Natural killer cell (primary cell): ENCODE measurements at regions not wholly inside any gene's neighbourhood (a gene's known extent, or its start where the extent isn't known, plus 50 kb on each side); places are given as distances from the start of the nearest gene placed in this dataset.

Experiments used
- ATAC-seq, 3 donors: fragments of 150-1000 bp in 2 of 3; fragments of 200-7000 bp in 1 of 3; cut with Tn5 transposase; 1 replicate in 1 of 3; 2 replicates in 2 of 3; pipeline ENCODE4 v1.10.0; 2021; ENCODE audit warnings: mild to moderate bottlenecking in 2 of 3, moderate library complexity in 2 of 3
- DNase-seq, 2 donors: peaks; one replicate each; pipeline versions ENCODE4 v3.0.0 to v3.0.0-alpha.2; 2013 to 2021; ENCODE audit warnings: mixed read lengths in 1 of 2
- H3K27ac ChIP-seq: one replicate; pipeline ENCODE4 v1.5.1; 2013; ENCODE audit warnings: mild to moderate bottlenecking, low read length
- H3K27me3 ChIP-seq: one replicate; pipeline ENCODE4 v1.6.1; 2013; ENCODE audit warnings: low read length; ENCODE audit not compliant: control insufficient read depth, insufficient read depth
- H3K36me3 ChIP-seq: one replicate; pipeline ENCODE4 v1.6.1; 2013; ENCODE audit warnings: low read length; ENCODE audit not compliant: control insufficient read depth, insufficient read depth
- H3K4me1 ChIP-seq: one replicate; pipeline ENCODE4 v1.6.1; 2013; ENCODE audit warnings: low read length; ENCODE audit not compliant: control insufficient read depth, insufficient read depth
- H3K4me3 ChIP-seq: one replicate; pipeline ENCODE4 v1.5.1; 2013; ENCODE audit warnings: low read length
- H3K9me3 ChIP-seq: one replicate; pipeline ENCODE4 v1.6.1; 2013; ENCODE audit warnings: low read length; ENCODE audit not compliant: control insufficient read depth, insufficient read depth
- H3K27ac Mint-ChIP-seq, 2 donors: one replicate each; pipeline ENCODE4 v1.8.0; 2022; ENCODE audit warnings: mild to moderate bottlenecking in 2 of 2, mixed read lengths in 2 of 2, moderate library complexity in 1 of 2
- H3K27me3 Mint-ChIP-seq, 2 donors: one replicate each; pipeline ENCODE4 v1.8.0; 2022; ENCODE audit warnings: low read depth in 2 of 2, mixed read lengths in 2 of 2
- H3K36me3 Mint-ChIP-seq: one replicate; pipeline ENCODE4 v1.8.0; 2022; ENCODE audit warnings: mixed read lengths
- H3K4me1 Mint-ChIP-seq, 2 donors: one replicate each; pipeline ENCODE4 v1.8.0; 2022; ENCODE audit warnings: mixed read lengths in 2 of 2
- H3K4me3 Mint-ChIP-seq: one replicate; pipeline ENCODE4 v1.8.0; 2022; ENCODE audit warnings: mild to moderate bottlenecking, moderate library complexity, mixed read lengths
- H3K9me3 Mint-ChIP-seq, 2 donors: one replicate each; pipeline ENCODE4 v1.8.0; 2022; ENCODE audit warnings: mixed read lengths in 2 of 2
- WGBS: methylation state at CpG from one replicate; pipeline ENCODE4 v1.1.7; 2013; ENCODE audit warnings: missing lambda C conversion rate; ENCODE audit not compliant: insufficient coverage; 5-methylcytosine and 5-hydroxymethylcytosine counted together
- intact Hi-C: fragments of 100-400 bp; cut with micrococcal nuclease; formaldehyde crosslinking; loops from one replicate; pipeline ENCODE4 v1.14.2; 2022
- TF ChIP-seq, protein P1 (sequence below): fragments of 200-600 bp; IDR thresholded peaks from one replicate; pipeline ENCODE4 v1.8.0; 2022; ENCODE audit warnings: antibody characterized with exemption

GRCh38 chr12:107978641-107979040 lies 150.4 kb upstream of the WSCD2 start:
- H3K4me1 Mint-ChIP-seq: no peaks in the 10 kb centered on the region
- no peaks in the 10 kb centered on the region for H3K36me3 Mint-ChIP-seq
- H3K4me1 ChIP-seq: no peaks in the 10 kb centered on the region
- no peaks in the 10 kb centered on the region for H3K36me3 ChIP-seq
- no peak overlapping the region for H3K4me3 ChIP-seq
- H3K27me3 Mint-ChIP-seq: peaks cover 19 to 53% of the 10 kb centered on the region in 2 donors
- no peak for DNase-seq
- TF ChIP-seq, protein P1, sequence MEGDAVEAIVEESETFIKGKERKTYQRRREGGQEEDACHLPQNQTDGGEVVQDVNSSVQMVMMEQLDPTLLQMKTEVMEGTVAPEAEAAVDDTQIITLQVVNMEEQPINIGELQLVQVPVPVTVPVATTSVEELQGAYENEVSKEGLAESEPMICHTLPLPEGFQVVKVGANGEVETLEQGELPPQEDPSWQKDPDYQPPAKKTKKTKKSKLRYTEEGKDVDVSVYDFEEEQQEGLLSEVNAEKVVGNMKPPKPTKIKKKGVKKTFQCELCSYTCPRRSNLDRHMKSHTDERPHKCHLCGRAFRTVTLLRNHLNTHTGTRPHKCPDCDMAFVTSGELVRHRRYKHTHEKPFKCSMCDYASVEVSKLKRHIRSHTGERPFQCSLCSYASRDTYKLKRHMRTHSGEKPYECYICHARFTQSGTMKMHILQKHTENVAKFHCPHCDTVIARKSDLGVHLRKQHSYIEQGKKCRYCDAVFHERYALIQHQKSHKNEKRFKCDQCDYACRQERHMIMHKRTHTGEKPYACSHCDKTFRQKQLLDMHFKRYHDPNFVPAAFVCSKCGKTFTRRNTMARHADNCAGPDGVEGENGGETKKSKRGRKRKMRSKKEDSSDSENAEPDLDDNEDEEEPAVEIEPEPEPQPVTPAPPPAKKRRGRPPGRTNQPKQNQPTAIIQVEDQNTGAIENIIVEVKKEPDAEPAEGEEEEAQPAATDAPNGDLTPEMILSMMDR: no peak
- no peak overlapping the region for H3K4me3 Mint-ChIP-seq
- H3K9me3 ChIP-seq: no peaks in the 10 kb centered on the region
- H3K27ac ChIP-seq: no peak overlapping the region
- peaks cover 3% of the 10 kb centered on the region for H3K27me3 ChIP-seq
- intact Hi-C loops: no loop called here
- peaks cover 0 to 3% of the 10 kb centered on the region in 2 donors for H3K9me3 Mint-ChIP-seq
- no peak for ATAC-seq
- whole genome bisulfite sequencing: 85% methylated on average over 4 of the region's 4 CpGs
- H3K27ac Mint-ChIP-seq: no peak overlapping the region

DNA sequence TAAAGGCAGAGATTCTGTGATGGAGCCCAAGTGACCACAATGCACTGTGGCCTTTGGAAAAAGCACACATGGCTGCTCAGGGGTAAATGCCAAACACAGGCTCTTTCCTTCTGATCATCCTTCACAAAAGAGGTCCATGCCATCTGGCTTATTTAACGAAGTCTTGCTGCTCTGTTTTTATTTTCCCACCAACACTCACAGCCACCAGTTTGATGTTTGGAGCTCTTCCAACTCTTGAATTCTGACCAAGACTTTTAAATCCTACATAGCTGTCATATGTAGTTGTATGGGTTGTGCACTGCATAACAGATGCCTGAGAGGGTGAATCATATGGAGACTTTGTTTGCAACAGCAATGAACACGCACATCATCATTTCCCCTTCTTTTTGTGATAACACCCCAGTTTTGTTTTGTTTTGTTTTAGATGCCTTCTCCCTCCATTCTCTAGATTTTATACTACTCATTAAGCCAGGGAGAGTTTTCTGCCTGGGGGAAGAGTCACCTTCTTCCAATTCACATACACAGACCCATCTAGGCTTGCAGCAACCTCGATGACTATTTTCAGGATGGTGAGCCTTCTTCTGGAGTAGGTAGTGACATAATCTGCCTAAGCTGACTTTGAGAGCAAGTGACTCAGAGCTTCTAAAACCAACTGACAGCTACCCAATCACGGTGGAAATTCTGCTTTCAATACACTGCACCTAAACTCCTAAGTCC lies 145.2 kb upstream of the WSCD2 start:
- TF ChIP-seq, protein P1: no peak
- ATAC-seq (no peak), DNase-seq (no peak)
- Histone ChIP-seq H3K9me3 (no peaks in the 10 kb centered on the region), H3K27ac (no peak overlapping the region), H3K4me1 (no peaks in the 10 kb centered on the region), H3K36me3 (no peaks in the 10 kb centered on the region), H3K27me3 (no peaks in the 10 kb centered on the region), H3K4me3 (no peak overlapping the region)
- no peaks in the 10 kb centered on the region for H3K4me1 Mint-ChIP-seq
- no peak overlapping the region for H3K27ac Mint-ChIP-seq
- peaks cover 24 to 27% of the 10 kb centered on the region in 2 donors for H3K27me3 Mint-ChIP-seq
- H3K9me3 Mint-ChIP-seq: no peaks in the 10 kb centered on the region
- intact Hi-C loops: no loop called here
- no peak overlapping the region for H3K4me3 Mint-ChIP-seq
- no peaks in the 10 kb centered on the region for H3K36me3 Mint-ChIP-seq
- 74% methylated on average over 4 of the region's 4 CpGs for WGBS

- Mint-ChIP-seq H3K4me1 (no peaks in the 10 kb centered on the region), H3K36me3 (no peaks in the 10 kb centered on the region), H3K9me3 (no peaks in the 10 kb centered on the region), H3K27ac (no peak overlapping the region), H3K4me3 (no peak overlapping the region), H3K27me3 (peaks cover 29 to 34% of the 10 kb centered on the region in 2 donors)
- H3K27ac ChIP-seq: no peak overlapping the region
- H3K36me3 ChIP-seq: no peaks in the 10 kb centered on the region
- no peaks in the 10 kb centered on the region for H3K9me3 ChIP-seq
- intact Hi-C loops: no loop called here
- no peaks in the 10 kb centered on the region for H3K27me3 ChIP-seq
- H3K4me1 ChIP-seq: no peaks in the 10 kb centered on the region
- TF ChIP-seq, protein P1: no peak
- no peak overlapping the region for H3K4me3 ChIP-seq
- WGBS: 86% methylated on average over 3 of the region's 3 CpGs
- DNase-seq (no peak), ATAC-seq (no peak)
These were observed 144.1 kb upstream of the WSCD2 start for GRCh38 chr12:107984973-107985372.

DNA sequence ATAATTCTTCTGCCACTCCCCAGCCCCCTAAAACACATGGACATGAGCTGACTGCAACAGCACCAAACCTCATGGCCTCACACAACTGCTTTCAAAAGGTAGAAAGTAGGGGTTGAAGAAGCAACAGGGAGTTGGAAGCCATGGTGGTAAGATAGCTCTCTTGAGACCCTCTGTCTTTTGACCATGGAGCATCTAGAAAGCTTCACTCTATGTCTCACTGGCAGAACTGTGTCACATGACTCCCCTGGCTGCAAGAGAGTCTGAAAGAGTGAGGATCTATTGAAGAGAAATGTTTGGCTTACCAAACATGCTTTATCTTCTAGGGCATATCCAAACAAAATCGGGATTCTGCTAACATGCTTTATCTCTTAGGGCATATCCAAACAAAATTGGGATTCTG lies 142.9 kb upstream of the WSCD2 start:
- Histone ChIP-seq H3K9me3 (no peaks in the 10 kb centered on the region), H3K4me1 (no peaks in the 10 kb centered on the region), H3K27ac (no peak overlapping the region), H3K36me3 (no peaks in the 10 kb centered on the region), H3K4me3 (no peak overlapping the region), H3K27me3 (no peaks in the 10 kb centered on the region)
- Mint-ChIP-seq H3K4me3 (no peak overlapping the region), H3K27ac (no peak overlapping the region), H3K27me3 (peaks cover 32 to 40% of the 10 kb centered on the region in 2 donors), H3K9me3 (no peaks in the 10 kb centered on the region), H3K4me1 (no peaks in the 10 kb centered on the region), H3K36me3 (no peaks in the 10 kb centered on the region)
- 60% methylated on average over 1 of the region's 1 CpG for WGBS
- DNase-seq: no peak
- intact Hi-C loops: no loop called here
- ATAC-seq: no peak
- TF ChIP-seq, protein P1: no peak
